Astrocyte of the hippocampus (primary cell): ENCODE measurements at regions not wholly inside any gene's neighbourhood (a gene's known extent, or its start where the extent isn't known, plus 50 kb on each side); places are given as distances from the start of the nearest gene placed in this dataset.
"Not testable (repeated sequence)": the region's sequence is repeated elsewhere in the genome, so short reads cannot be mapped to it uniquely, and the experiment has no call there.

Experiments
- DNase-seq: peaks from one replicate; pipeline ENCODE4 v3.0.0; 2011; ENCODE audit warnings: low read depth, low spot score

DNA sequence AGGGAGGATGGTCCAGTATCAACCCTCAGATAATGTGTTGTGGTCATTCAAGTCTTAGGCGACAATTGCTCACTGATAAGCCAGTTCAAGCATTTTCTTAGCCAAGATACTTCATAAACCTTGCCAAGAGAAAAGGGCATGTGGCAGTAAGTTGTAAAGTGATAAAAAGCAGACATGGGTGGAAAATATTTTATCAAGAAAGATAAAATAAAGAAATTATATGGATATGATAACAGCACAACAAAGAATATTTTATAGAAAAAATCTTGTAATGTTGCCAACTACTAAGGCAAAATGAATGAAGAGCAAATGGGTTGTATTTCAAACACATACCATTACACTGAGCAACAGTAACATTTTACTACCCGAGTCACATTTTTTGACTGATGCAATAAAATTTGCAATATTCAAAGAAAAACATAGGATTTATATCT, 217.4 kb upstream of the PITX2 start:
- DNase-seq = peak; percentile 10

DNA sequence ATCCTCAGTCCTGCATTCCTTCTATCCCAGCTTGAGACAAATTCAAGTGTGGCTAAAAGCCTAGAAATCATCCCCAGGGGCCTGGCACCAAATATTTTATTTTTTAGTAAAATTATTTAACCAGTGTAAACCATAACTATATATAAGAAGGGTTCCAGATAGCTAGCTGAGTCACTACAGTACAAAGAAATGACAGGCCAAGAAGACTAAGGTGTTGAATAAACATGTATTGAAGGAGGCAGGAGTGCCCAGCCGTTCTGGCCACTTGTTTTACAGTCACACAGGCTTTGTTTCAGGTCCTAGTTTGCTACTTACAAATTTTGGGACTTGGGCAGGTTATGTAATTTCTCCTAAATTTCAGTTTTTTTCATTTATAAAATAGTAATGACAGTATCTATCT, 225.9 kb upstream of the PITX2 start:
- no peak for DNase-seq

DNA sequence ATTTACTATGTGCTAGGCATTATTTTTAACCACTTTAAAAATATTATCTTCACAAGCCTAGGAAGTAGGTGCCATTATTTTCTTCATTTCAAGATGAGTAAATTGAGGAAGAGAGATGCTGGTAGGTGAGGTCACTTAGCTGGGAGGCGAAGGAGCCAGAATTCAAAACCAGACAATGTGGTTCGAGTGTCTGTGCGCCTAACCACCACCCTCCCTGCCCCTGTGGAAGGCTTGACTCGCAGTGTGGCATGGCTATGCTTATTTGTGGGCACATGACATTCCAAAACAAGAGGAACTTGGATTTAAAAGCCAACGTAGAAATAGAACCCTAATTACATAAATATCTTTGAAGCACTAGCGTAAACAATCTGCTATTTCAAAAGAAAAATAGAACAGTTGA, 226.6 kb upstream of the PITX2 start:
- no peak for DNase-seq

DNA sequence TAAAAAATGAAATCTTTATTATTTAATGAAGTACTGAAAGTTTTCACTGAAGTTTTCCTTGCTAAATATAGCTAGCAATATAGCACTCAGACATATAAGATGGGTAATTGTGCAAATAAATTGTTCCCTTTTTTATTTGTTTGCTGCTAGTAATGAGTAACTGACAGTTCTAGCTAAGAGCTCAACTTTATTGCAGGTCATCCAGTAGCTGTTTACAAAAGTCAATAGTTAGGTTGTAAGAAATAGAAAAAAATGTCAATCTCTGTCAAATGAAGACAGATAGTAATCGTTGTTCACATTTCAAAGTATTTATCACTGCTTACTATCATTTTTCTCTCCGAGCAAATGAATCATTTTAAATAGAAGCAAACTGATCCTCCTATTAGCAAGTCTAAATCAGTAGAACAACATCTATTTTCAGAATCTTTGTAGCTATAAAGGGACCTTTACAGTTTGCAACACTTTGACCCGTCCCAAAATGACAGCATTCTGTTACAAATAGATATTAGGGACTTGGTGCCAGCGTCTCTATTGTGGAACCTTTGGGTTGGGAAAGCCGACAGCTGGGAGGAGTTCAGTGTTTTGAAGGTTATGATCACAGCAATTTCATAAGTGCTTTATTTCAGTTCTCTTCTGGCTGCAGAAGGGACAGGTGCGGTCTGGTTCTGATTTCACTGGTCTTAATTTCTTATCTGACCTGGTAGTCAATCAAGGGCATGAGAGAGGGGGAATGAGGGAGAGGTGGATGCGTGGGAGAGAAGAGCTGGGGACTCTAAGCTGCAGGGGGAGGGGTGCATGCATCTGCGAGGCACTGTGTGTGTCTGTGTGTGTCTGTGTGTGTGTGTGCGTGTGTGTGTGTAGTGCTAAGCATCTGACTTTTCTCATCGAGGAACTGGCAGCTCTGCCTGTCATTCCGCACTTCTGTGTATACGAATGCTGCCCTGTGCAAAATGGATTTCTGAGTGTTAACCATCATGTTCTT, 227.9 kb upstream of the PITX2 start:
- no peak for DNase-seq

DNA sequence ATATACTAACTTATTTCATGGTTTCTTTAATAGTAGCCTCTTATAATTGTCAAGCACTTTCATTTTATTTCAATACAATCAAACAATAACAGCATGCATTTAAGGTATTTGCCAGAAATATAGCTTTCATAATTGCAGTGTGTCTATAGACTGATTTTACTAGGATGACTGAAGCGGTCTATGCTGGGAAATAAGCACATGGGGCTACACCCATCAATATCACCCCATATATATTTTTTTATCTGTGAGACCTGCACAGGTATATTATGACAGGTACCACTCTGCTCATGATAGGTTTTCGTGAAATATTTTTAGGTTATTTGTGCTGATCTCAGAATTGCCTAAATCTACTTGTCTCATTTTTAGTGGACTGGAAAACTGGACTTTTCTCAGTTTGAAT, 229.1 kb upstream of the PITX2 start:
- DNase-seq = no peak

DNA sequence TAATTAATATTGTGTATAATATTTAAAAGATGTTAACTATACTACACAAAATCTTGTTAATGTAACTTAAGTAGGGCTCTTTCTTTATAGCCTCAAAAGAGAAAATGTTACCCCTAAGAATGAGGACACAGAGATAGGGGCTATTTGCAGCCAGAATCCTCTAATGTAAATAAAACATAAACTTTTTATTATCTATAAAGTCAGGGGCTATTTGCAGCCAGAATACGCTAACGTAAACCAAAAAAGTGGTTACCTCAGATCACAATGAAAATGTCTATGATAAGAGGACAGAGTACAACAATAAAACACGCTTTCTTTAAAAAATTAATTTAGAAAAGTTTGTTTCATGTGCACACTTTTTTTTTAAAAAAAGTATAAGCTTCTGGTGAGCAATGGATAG, 229.9 kb upstream of the PITX2 start:
- DNase-seq = no peak

DNA sequence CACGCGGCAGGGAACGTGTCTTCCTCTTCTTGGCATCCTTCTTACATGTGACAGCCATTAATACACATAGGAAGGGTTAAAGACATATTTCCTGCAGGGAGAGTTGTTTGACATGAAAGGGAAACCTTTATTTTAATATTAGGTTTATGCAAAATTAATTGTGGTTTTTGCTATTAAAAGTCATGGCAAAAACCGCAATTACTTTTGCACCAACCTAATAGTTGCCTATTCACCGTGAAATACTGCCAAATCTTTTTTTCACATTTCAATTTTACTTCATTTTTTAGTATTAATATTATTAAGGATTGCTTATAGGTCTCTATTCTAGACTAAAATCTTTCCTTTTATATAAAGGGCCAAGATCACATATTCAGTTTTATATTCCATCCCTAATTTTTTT, 230.4 kb upstream of the PITX2 start:
- DNase-seq = no peak

DNA sequence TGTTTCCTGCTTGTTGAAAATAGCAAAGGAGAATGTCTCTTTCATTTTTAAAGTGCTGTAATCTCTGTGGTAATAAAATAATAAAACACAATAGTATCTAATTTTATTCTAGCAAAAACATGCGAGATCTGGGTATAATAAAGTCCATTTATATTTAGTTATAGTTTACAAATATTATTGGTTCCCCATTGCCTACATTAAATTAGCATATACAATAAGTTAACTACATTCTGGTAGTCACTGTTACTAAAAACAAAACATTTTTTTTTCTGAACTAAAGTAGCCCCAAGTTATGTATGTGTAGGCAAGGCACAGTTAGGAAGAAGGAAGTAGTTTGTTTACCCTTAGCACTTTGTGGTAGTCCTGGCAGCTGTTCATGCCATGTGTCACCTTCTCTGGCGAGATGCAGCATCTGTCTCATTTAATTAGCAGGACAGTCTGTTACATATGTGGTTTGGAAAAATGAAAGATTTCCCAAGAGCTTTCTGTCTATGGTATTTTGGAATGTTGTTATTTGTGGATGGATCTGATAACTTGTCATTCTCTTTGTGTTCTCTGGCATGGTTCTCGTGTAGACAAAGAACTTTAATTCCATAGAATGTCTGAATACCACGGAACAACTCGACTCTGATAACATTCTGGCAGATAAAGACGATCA, 231.3 kb upstream of the PITX2 start:
- DNase-seq = peak; percentile 89

DNA sequence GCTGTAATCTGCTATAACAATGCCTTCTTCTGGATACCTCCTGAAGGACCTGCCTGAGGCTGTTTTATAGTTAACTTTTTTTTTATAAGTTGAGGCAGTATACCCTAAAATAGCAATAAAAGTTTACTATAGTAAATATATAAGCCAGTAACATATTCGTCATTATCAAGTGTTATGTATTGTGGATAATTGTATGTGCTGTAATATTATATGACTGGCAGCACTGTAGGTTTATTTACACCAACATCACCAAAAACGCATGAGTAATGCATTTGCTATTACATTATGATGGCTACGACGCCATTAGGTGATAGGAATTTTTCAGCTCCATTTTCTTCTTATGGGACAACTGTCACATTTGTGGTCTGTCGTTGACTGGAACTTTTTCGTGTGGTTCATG, 237.2 kb upstream of the PITX2 start:
- no peak for DNase-seq

DNA sequence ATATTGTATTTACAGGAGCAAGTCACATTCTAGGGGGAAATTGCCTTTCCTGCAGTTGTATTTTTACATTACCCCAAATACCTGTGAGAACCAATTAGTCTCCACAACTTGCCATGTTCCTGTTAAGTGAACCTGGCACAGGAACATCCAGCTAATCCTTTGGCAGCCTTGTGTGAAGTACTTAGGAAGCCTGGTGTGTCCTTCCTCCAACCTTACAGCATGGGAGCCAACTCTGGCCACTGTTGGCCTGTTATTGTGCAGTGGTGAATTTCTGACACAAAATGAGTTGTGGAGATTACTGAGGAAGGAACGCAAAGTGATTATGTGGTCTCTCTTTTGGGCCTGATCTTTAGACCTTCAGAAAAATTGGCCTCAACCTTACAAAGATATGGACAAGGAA, 238.0 kb upstream of the PITX2 start:
- DNase-seq = peak; percentile 69

DNA sequence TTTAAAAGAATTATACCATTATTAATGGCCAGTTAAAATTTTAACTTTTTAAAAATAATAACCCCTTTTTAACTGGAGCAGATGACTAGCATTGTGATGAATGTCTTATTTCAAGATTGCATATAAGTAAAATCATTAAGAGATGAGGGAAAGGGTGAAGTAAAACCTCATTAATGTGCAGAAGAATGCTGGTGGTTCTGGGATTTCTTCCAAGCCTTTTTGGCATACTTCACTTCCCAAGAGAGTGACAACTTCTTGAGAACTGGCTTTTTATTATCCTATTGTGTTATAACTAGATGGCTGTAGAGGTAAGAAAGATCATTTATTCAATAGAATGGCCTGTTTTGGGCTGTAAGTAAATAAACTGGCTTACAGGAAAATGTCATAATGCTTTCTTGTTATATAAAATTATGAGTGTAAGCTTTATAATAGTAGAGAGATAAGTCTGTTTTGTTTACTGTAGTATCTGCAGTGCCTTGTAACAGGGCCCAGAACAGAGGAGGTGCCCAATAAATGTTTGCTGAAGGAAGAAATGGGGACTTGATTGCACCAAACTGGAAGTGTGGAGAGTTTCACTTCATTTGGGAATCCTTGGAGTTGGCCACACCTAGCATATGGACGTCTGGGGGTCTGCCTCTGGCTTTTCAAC, 242.9 kb upstream of the PITX2 start:
- DNase-seq = peak; percentile 94

DNA sequence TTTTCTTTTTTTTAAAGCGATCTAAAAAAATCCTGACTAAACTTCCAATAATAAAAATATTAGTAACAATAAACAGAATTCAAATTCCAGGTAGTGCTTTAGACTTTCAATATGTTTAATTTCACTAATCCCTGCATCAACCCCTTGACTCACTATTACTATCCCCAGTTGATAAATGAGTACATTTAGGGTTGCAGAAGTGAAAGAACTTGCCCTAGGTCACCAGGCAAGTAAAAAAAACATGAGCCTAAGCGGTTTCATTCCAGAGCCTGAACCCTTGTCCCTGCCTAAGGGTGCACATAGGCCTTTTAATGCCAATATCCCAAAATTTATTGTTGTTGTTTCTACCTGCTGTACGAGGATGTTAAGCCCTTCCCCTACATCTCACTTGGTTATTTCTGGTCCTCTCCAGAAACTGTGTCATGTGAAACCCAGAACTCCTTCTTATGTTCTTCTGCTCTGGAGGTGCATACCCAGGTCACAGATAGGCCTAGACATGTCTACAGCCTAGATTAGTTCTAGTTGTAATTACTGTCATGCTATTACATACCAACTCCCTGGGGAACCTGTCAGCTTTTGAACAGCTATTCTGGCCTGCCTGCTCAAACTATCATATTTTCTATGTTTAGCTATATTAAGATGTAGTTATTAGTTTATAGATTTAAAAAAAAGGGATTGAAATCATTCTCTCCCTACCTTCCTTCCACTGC, 244.5 kb upstream of the PITX2 start:
- no peak for DNase-seq

DNA sequence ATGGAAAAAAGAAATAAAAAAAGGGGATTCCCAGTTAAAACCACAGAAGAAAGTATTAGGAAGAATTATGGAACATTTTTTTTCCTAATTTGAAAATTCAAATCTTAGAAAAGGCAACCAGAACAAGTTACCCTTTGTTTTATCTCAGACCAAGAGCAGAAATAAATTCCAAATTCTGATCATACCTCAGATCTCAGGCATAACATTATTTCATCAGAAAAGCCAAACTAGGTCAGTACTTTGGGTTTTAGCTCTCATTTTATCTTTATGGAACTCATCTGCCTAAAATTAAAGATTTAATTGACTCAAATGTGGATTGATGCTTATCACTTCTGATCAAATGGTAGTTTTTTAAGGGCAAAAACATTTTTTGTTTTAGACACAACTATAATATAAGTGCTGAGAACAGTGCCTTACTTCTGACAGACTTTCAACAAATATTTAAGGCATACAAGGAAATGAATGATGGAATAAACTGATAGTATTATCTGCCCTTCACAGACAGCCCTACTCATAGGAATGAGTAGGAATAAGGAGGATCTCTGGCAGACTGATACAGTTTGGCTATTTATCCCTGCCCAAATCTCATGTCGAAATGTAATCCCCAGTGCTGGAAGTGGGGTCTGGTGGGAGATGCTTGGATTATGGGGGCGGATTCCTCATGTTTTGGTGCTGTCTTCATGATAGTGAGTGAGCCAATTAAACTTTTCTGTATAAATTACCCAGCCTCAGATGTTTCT, 245.3 kb upstream of the PITX2 start:
- DNase-seq = peak; percentile 14

DNA sequence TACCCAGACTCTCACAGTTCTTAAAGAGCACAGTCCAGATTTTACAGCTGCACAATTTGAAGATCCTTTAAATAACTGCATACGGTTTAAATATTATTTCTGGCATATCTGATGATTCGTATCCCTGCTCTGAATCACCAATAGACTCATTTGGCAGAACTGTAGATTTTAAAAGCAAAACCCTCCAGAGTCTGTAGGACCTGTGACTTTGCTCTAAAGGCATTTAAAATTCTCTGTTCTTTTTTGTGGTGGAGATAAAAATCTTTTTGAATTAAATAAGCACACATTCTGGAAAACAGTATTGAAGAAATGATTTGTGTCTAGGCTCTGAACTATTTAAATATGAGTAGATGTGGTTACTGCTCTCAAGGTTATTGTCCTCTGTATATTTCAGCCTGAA, 246.2 kb upstream of the PITX2 start:
- DNase-seq = peak; percentile 72

DNA sequence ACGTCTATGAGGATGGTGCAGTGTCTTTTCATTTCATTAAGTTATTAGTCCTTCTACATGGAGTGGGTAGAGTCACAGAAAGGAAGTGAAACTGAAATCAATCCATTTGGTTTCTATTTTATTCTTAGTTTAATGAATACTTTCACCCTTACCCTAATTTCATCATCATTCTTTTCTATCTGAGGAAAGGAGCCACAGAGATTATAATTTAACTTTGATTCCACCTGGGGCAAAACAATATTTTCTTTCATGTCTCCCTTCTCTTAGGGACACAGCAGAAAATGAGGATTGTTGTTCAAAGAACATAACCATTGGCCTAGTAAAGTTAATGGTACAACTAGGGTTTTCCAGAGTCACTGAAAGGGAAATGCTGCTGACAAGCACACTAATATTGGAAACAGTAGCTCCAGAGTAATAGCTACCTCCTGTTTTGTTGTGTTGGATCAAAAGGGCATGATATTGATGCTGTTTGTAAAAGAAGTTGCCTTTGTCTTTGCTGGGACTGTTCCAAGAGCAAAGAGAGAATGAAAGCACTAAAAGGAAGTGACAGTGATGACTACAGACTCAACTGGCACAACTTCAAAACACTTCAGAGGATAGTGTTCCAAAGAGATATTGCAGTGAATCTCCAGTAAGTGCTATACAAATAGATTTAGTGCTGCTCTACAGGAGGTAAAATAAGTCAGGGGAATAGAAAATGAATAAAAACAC, 247.1 kb upstream of the PITX2 start:
- DNase-seq = no peak

DNA sequence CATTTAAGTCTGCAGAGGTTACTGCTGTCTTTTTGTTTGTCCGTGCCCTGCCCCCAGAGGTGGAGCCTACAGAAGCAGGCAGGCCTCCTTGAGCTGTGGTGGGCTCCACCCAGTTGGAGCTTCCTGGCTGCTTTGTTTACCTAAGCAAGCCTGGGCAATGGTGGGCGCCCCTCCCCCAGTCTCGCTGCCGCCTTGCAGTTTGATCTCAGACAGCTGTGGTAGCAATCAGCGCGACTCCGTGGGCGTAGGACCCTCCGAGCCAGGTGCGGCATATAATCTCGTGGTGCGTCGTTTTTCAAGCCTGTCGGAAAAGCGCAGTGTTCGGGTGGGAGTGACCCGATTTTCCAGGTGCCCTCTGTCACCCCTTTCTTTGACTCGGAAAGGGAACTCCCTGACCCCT, 253.3 kb upstream of the PITX2 start:
- not testable (repeated sequence) for DNase-seq

DNA sequence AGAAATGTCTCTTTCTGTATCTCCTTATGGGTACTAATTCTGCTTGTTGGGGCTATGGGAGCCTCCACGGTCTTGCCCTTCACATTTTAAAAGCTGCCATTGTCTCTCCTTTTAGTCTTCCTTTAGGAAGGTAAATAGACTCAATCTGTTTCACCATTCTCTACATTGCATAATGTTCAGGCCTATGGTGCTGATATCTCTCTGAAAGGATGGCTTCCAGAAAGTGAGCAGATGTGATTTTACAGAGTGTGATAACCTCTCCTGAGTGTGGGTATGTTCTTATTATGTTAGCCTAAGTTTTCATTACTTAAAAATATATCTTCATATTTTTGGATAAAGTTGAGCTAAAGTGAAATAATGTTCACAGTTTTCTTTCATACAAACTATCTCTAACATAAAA, 254.0 kb upstream of the PITX2 start:
- no peak for DNase-seq

DNA sequence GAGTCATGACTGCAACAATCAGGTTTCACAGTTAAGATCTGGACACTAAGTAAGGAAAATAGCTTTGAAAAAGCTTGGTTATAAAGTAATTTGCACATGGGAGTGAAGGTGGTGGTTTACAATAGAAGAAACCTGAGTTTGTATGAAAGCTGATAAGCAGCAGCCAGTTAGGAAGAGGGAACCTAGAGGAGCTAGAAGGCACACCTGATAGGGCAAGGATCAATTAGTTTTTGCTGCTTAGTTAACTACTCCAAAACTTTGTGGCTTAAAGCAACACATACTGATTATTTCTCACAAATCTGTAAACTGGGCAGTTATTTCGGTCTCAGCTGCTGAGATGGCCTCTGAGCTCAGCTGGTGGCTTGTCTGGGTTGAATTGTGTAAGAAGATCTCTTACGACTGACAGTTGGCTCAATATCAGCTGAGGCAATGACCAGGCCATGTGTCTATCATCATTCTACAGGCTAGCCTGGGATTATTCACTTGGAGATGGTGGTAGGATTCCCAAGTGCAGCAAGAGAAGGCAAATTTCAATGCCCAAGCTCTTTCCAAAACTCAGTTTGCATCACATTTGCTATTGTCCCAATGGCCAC, 255.0 kb upstream of the PITX2 start:
- DNase-seq = no peak

DNA sequence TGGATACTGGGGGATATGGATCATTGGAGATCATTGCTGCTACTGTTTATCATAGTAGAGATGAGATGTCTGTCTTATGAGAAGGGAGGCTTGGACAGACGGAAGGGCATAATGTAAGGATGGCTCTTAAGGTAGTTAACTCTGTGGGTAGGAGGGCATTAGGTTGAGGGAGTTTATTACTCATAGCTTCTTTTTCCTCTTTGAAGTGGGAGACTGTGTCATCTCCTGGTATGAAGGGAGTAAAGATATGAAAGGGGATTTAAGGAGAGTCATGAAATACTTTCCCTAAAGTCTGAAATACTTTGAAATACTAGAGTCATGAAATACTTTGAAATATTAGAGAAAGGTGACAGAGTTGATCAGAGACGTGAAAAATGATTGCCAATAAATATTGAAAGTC, 255.5 kb upstream of the PITX2 start:
- DNase-seq = no peak

DNA sequence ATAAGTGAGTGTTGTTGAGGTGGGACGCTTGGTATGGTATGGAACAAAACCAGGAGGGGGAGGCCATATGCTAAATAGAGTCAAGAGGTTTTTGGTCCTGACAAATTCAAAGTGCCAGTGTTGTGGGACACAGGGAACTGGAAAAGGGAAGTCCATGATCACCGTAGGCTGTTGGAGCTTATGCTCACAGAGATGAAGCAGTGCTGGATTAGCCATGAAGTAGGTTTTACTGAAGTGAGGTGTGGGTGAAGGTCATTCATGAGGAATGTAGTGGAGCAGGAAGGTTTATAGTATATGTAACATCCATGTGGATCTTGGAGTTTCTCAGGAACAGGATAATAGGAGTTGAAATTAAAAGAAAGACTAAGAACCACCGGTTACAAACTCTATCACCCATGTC, 256.1 kb upstream of the PITX2 start:
- DNase-seq = no peak
